BE2C (cell line): ENCODE measurements at regions not wholly inside any gene's neighbourhood (a gene's known extent, or its start where the extent isn't known, plus 50 kb on each side); places are given as distances from the start of the nearest gene placed in this dataset.

ENCODE experiments used
- DNase-seq: peaks from one replicate; pipeline ENCODE4 v3.0.0-alpha.2; 2020
- H3K27me3 ChIP-seq: fragments of 250-450 bp; sonication (Bioruptor Pico); 2 replicates; pipeline ENCODE4 v1.5.1; 2020; ENCODE audit warnings: mild to moderate bottlenecking
- H3K36me3 ChIP-seq: fragments of 250-450 bp; sonication (Bioruptor Pico); 2 replicates; pipeline ENCODE4 v1.5.1; 2020; ENCODE audit warnings: mild to moderate bottlenecking
- H3K4me1 ChIP-seq: fragments of 250-450 bp; sonication (Bioruptor Pico); 2 replicates; pipeline ENCODE4 v1.5.1; 2020
- H3K4me3 ChIP-seq: 2 replicates; pipeline ENCODE4 v1.5.1; 2011; ENCODE audit warnings: low read depth, low read length
- H3K9me3 ChIP-seq: fragments of 250-450 bp; sonication (Bioruptor Pico); 2 replicates; pipeline ENCODE4 v1.5.1; 2020
- CTCF ChIP-seq: IDR thresholded peaks from 2 replicates; pipeline ENCODE4 v1.5.1; 2012; ENCODE audit warnings: mild to moderate bottlenecking, low read depth, low read length

- no peak for TF ChIP-seq CTCF
These were observed 401.2 kb upstream of the SULF2 start for GRCh38 chr20:48186447-48186846.

DNA sequence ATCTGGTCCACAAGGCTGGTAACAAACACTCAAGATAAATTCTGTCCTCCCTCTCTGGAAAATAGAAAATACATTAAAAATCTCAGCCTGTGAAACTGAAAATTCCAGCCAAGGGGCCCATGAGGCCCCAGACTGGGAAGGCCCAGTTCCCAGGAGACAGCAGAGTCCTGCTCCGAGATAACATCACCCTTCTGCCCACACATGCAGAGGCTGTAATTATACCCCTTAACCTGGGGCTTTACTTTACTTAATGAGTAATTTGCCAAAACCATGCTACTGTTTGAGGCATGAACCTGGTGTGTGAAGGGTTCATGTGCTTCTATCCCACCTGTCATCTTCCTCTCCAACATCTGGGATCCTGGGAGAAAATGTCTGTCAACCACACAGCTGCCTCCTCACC, 398.9 kb upstream of the SULF2 start:
- H3K36me3 ChIP-seq = no peaks in the 10 kb centered on the region

More at GRCh38 chr20:48186447-48186846, 401.2 kb upstream of the SULF2 start:
- no peaks in the 10 kb centered on the region for H3K27me3 ChIP-seq
- peaks cover 21% of the 10 kb centered on the region for H3K4me1 ChIP-seq
- H3K9me3 ChIP-seq = no peaks in the 10 kb centered on the region
- DNase-seq = no peak
- H3K36me3 ChIP-seq = no peaks in the 10 kb centered on the region
- H3K4me3 ChIP-seq = no peak overlapping the region

GRCh38 chr20:48181261-48181935, 396.1 kb upstream of the SULF2 start:
- no peak overlapping the region for H3K4me3 ChIP-seq
- H3K27me3 ChIP-seq = no peaks in the 10 kb centered on the region
- no peak for DNase-seq
- no peaks in the 10 kb centered on the region for H3K9me3 ChIP-seq
- H3K4me1 ChIP-seq = peaks cover 12% of the 10 kb centered on the region
- no peaks in the 10 kb centered on the region for H3K36me3 ChIP-seq
- TF ChIP-seq CTCF = no peak

More for the DNA sequence above, 398.9 kb upstream of the SULF2 start:
- Histone ChIP-seq H3K9me3 (no peaks in the 10 kb centered on the region), H3K4me1 (peaks cover 12% of the 10 kb centered on the region), H3K27me3 (no peaks in the 10 kb centered on the region), H3K4me3 (no peak overlapping the region)
- TF ChIP-seq CTCF = no peak
- DNase-seq = peak; percentile 55

DNA sequence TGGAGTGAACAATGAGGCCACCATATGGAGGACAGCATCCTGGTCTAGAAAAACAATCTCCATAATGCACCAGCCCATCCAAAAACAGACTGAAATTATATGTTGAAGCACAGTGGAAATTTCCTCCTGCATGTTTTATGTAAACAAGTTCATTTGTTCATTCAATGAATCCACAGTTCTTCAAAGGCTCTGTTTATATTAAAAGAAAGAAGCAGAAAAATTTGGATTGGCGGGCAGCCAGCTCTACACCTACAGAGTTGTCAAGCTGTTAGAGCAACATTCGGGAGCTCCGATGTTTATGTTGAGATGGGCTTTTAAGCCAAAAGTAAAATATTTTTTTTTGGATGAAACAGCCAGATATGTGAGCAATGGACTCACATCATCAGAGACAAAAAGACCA, 395.3 kb upstream of the SULF2 start:
- H3K4me3 ChIP-seq = no peak overlapping the region
- no peak for DNase-seq

GRCh38 chr20:48180024-48180423, 394.7 kb upstream of the SULF2 start:
- H3K9me3 ChIP-seq = no peaks in the 10 kb centered on the region
- no peak overlapping the region for H3K4me3 ChIP-seq
- TF ChIP-seq CTCF = no peak
- no peaks in the 10 kb centered on the region for H3K36me3 ChIP-seq
- H3K4me1 ChIP-seq = peaks cover 12% of the 10 kb centered on the region
- H3K27me3 ChIP-seq = no peaks in the 10 kb centered on the region
- DNase-seq = no peak

More for the DNA sequence above, 395.3 kb upstream of the SULF2 start:
- TF ChIP-seq CTCF = no peak
- H3K9me3 ChIP-seq = no peaks in the 10 kb centered on the region
- no peaks in the 10 kb centered on the region for H3K36me3 ChIP-seq
- H3K4me1 ChIP-seq = peaks cover 12% of the 10 kb centered on the region
- H3K27me3 ChIP-seq = no peaks in the 10 kb centered on the region

GRCh38 chr20:48178633-48179032, 393.4 kb upstream of the SULF2 start:
- Histone ChIP-seq H3K9me3 (no peaks in the 10 kb centered on the region), H3K4me3 (no peak overlapping the region), H3K4me1 (peaks cover 4% of the 10 kb centered on the region), H3K27me3 (no peaks in the 10 kb centered on the region), H3K36me3 (no peaks in the 10 kb centered on the region)
- TF ChIP-seq CTCF = no peak
- DNase-seq = no peak
